ENCODE measurements at regions not wholly inside any gene's neighbourhood (a gene's known extent, or its start where the extent isn't known, plus 50 kb on each side); places are given as distances from the start of the nearest gene placed in this dataset.

- WGBS: 81% methylated on average over 6 of the region's 6 CpGs
- H3K9ac ChIP-seq (ENCODE audit: low read depth in 1 of 2, low read length in 2 of 2): no peak overlapping the region
- H3K4me1 ChIP-seq (ENCODE audit: control insufficient read depth in 4 of 4, insufficient read depth in 4 of 4, low read length in 3 of 4): peaks cover 0 to 6% (median 2%) of the 10 kb centered on the region in 4 donors
- no peak for DNase-seq (ENCODE audit: low spot score)
- H3K36me3 ChIP-seq (ENCODE audit: control insufficient read depth in 4 of 4, insufficient read depth in 3 of 4, low read depth in 1 of 4, low read length in 3 of 4): no peaks in the 10 kb centered on the region
- H3K4me3 ChIP-seq (ENCODE audit: low read depth in 1 of 3, low read length in 3 of 3): no peak overlapping the region
- no peaks in the 10 kb centered on the region for H3K27me3 ChIP-seq (ENCODE audit: control insufficient read depth in 4 of 4, insufficient read depth in 4 of 4, low read length in 3 of 4)
- H3K27ac ChIP-seq (ENCODE audit: low read depth in 1 of 2, low read length in 2 of 2): no peak overlapping the region
- no peak for TF ChIP-seq MAX (IDR thresholded peaks at IDR 0.05)
- no peak for TF ChIP-seq YY1 (IDR thresholded peaks at IDR 0.05)
- no peak for TF ChIP-seq ATF3 (IDR thresholded peaks at IDR 0.05)
- TF ChIP-seq RXRA (IDR thresholded peaks at IDR 0.05): no peak
- no peak for TF ChIP-seq TAF1 (conservative IDR thresholded peaks at IDR 0.05)
- no peak for TF ChIP-seq FOXA1 (IDR thresholded peaks at IDR 0.05)
- TF ChIP-seq HNF4A (conservative IDR thresholded peaks at IDR 0.05): no peak
- TF ChIP-seq RAD21 (IDR thresholded peaks at IDR 0.05): no peak
- TF ChIP-seq NR2F2 (IDR thresholded peaks at IDR 0.05): no peak
- H3K9me3 ChIP-seq (ENCODE audit: control insufficient read depth in 4 of 4, low read length in 3 of 4): no peaks in the 10 kb centered on the region
Measured at GRCh38 chr6:84278321-84278998, 51.0 kb upstream of the CEP162 start.

All from liver (tissue), 7 donors.